Panc1 (cell line): ENCODE measurements at regions not wholly inside any gene's neighbourhood (a gene's known extent, or its start where the extent isn't known, plus 50 kb on each side); places are given as distances from the start of the nearest gene placed in this dataset.

Experiments
- POLR2AphosphoS5 ChIP-seq: IDR thresholded peaks from 2 replicates; pipeline ENCODE4 v1.6.1; 2012; ENCODE audit warnings: mild to moderate bottlenecking, low read depth, low read length, moderate library complexity
- REST ChIP-seq, 2 experiments: IDR thresholded peaks; 2 replicates each; pipeline ENCODE4 v1.6.1; 2011 to 2012; ENCODE audit warnings: low read depth in 2 of 2, control low read depth in 1 of 2, low read length in 1 of 2, mild to moderate bottlenecking in 1 of 2, moderate library complexity in 1 of 2; ENCODE audit not compliant: insufficient read depth in 1 of 2
- SIN3A ChIP-seq: IDR thresholded peaks from 2 replicates; pipeline ENCODE4 v1.6.1; 2012; ENCODE audit warnings: low read depth, mild to moderate bottlenecking, low read length, moderate library complexity, borderline replicate concordance; ENCODE audit not compliant: insufficient read depth
- TCF7L2 ChIP-seq: IDR thresholded peaks from 2 replicates; pipeline ENCODE4 v1.6.1; 2011; ENCODE audit warnings: mild to moderate bottlenecking, low read depth, low read length, inconsistent platforms
- TF ChIP-seq, protein P1 (sequence below): fragments of 450-650 bp; IDR thresholded peaks from 2 replicates; pipeline ENCODE4 v1.5.1; 2017; ENCODE audit warnings: mild to moderate bottlenecking

DNA sequence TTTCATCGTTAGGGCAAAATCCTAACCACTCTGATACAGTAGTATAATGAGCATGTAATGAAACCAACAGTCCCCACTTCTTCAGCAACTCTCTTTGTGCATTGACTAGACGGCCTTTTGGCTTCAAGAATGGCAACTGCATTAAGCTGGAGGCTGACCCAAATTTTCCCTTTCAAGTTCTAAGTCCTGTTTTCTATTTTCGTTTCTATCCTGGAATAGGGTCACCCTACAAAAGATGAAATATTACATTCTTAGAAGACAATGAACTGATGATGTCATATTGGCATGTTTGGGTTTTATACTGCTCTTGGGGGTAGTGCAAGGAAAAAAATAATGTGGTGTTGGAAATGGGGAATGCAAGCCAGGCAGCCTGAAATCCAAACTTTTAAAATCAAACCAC lies 254.4 kb downstream of the ETAA1 start:
- TF ChIP-seq, protein P1, sequence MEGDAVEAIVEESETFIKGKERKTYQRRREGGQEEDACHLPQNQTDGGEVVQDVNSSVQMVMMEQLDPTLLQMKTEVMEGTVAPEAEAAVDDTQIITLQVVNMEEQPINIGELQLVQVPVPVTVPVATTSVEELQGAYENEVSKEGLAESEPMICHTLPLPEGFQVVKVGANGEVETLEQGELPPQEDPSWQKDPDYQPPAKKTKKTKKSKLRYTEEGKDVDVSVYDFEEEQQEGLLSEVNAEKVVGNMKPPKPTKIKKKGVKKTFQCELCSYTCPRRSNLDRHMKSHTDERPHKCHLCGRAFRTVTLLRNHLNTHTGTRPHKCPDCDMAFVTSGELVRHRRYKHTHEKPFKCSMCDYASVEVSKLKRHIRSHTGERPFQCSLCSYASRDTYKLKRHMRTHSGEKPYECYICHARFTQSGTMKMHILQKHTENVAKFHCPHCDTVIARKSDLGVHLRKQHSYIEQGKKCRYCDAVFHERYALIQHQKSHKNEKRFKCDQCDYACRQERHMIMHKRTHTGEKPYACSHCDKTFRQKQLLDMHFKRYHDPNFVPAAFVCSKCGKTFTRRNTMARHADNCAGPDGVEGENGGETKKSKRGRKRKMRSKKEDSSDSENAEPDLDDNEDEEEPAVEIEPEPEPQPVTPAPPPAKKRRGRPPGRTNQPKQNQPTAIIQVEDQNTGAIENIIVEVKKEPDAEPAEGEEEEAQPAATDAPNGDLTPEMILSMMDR: no peak
- TF ChIP-seq REST (IDR thresholded peaks at IDR 0.05; ENCODE audit: insufficient read depth in 1 of 2, low read depth in 2 of 2, low read length in 1 of 2) (no peak), POLR2AphosphoS5 (no peak), SIN3A (no peak), TCF7L2 (no peak)
